ENCODE measurements at regions not wholly inside any gene's neighbourhood (a gene's known extent, or its start where the extent isn't known, plus 50 kb on each side); places are given as distances from the start of the nearest gene placed in this dataset.

DNA sequence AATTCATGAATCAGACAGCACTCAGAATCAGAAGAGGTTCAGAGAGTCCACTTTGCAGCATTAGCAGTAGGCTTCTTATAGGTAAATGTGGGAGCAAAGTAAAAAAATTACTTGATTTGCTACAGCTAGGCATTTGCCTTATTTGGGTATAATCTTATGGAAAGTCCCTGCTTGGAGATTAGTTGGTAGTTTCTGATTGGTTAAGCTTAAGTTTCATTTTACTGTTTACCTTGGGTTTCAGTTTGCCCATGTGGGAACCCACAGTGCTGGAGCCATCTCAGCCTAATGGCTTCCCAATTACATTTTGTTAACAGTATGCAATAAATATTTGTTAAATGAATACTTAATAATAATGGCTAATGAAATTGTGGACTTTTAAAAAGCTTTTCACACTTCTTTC is 311.0 kb upstream of the FLRT2 start:
- DNase-seq (ENCODE audit: extremely low spot score, insufficient read length, low read depth) (no peak), FAIRE-seq (no peak)

- FAIRE-seq: no peak
- DNase-seq (ENCODE audit: extremely low spot score, insufficient read length, low read depth): no peak
Observed at GRCh38 chr14:85221832-85222231, 308.1 kb upstream of the FLRT2 start.

GRCh38 chr14:85222341-85222740 is 307.6 kb upstream of the FLRT2 start:
- no peak for FAIRE-seq
- no peak for DNase-seq (ENCODE audit: extremely low spot score, insufficient read length, low read depth)

- FAIRE-seq (no peak), DNase-seq (ENCODE audit: extremely low spot score, insufficient read length, low read depth) (no peak)
Observed at GRCh38 chr14:85223667-85224066, 306.3 kb upstream of the FLRT2 start.

GRCh38 chr14:85224241-85224640 is 305.7 kb upstream of the FLRT2 start:
- DNase-seq (ENCODE audit: extremely low spot score, insufficient read length, low read depth): no peak
- no peak for FAIRE-seq

- FAIRE-seq (no peak), DNase-seq (ENCODE audit: extremely low spot score, insufficient read length, low read depth) (no peak)
Observed at GRCh38 chr14:85233756-85234155, 296.2 kb upstream of the FLRT2 start.

GRCh38 chr14:85234156-85235025 is 295.6 kb upstream of the FLRT2 start:
- DNase-seq (ENCODE audit: extremely low spot score, insufficient read length, low read depth): no peak

GRCh38 chr14:85235868-85236267 is 294.1 kb upstream of the FLRT2 start:
- DNase-seq (ENCODE audit: extremely low spot score, insufficient read length, low read depth) (no peak), FAIRE-seq (no peak)

More at GRCh38 chr14:85234156-85235025, 295.6 kb upstream of the FLRT2 start:
- no peak for FAIRE-seq

DNA sequence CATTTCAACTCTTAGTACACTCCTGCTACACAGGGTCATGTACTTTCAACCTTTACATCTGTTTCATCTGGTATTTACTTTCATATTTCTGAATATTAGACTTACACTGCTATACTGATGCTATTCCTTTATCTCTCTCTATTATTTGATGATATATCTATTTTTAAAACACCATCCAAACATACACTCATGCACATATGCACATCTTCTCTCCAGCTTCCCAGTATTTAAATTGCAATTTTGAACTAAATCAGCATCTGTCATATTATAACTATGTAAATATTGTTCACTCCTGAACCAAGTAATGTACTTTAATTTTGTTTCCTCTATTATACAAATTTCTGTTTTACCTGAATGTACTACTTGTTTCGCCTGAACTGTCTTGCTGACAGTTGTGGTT is 293.6 kb upstream of the FLRT2 start:
- FAIRE-seq: no peak
- no peak for DNase-seq (ENCODE audit: extremely low spot score, insufficient read length, low read depth)

DNA sequence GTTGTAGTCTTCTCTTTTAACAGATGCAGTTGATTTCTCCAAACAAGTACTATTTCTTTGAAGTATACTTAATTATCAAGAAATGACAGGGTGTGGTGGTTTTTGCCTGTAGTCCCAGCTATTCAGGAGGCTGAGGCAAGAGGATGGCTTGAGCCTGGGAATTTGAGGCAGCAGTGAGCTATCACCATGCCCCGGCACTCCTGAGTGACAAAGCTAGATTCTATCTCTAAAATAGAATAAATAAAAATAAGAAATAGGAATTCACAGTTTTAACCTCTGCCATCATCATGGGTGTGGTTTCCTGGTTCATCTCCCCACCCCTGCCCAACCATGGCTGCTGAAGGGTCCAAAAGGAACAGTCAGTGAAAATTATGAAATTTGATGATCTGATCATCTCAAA is 290.2 kb upstream of the FLRT2 start:
- no peak for FAIRE-seq

GRCh38 chr14:85241022-85241855 is 288.7 kb upstream of the FLRT2 start:
- DNase-seq (ENCODE audit: extremely low spot score, insufficient read length, low read depth) (no peak), FAIRE-seq (no peak)

More for the DNA sequence above, 290.2 kb upstream of the FLRT2 start:
- DNase-seq (ENCODE audit: extremely low spot score, insufficient read length, low read depth): no peak

DNA sequence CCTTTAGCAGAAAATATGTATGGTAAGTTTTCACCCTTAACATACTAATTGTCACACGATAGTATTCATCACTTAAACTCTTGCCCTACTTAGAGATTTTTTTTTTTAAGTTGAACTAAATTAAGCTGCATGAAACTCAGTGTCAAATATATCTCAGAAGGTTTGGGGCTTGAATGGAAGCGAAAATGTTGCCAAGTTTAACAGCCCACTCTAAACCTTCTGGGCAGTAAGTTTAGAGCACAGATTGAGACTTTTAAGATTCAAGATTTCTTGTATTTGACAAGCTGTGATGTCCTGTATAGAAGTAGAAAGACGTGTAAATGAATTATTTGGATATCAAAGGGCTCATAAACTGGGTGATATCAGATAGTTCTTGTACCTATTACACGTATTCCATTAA is 287.3 kb upstream of the FLRT2 start:
- FAIRE-seq: no peak

GRCh38 chr14:85243321-85243720 is 286.6 kb upstream of the FLRT2 start:
- DNase-seq (ENCODE audit: extremely low spot score, insufficient read length, low read depth) (no peak), FAIRE-seq (no peak)

More for the DNA sequence above, 287.3 kb upstream of the FLRT2 start:
- DNase-seq (ENCODE audit: extremely low spot score, insufficient read length, low read depth): no peak

GRCh38 chr14:85247071-85247470 is 282.9 kb upstream of the FLRT2 start:
- DNase-seq (ENCODE audit: extremely low spot score, insufficient read length, low read depth): no peak
- no peak for FAIRE-seq

DNA sequence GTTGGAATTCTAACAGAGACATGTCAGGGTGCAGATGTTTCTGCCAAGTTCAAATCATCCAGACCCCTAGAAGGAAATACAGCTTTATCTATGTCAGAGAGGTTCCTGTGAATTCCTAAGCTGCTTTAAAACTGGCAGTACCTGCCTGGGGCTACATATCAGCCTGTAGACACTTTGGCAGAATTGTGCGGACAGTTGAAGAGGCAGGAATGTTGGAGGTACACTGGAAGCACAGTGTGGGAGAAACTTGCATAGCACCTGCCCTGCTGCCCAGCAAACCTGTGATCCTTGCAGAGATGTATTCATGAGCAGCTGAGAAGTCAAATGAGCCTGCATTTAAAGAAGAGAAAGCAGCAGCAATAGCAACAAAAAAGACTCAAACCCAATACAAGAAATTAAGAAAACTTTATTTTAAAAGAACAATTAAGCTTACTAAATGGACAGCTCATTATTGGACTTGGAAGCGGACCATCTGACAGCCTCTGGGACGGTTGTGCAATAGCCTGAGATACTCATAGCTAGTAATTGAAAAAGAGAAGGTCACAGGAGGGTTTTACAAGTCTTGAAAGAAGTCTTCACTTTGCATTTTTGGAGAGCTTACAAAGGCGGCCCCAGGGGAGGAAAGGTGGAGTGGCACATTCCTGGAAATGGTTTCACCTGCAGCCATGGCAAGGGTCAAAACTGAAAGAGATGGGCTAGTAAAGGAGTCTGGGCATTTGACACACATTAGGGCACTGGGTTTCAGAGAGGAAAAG is 280.9 kb upstream of the FLRT2 start:
- no peak for FAIRE-seq
- DNase-seq (ENCODE audit: extremely low spot score, insufficient read length, low read depth): no peak

- FAIRE-seq: no peak
Observed at GRCh38 chr14:85250414-85251189, 279.3 kb upstream of the FLRT2 start.

DNA sequence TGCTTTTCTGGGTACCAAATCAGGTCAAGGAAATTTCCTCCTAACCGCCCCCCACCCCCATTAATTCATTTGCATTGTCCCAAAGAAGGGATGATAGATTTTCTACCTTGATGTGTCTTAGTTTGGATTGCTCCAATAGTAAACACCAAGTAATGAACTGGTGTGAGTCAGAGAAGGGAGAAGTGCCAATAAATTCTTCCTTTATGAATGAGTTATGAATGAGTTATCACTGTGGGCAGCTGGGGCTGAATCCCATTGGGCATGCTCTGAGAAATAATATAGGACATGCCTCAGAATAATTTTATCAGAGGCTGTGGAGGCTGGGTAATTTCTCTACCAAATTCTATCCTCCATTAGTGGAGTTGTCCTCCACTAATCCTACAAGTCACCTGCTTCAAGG is 277.9 kb upstream of the FLRT2 start:
- DNase-seq (ENCODE audit: extremely low spot score, insufficient read length, low read depth) (no peak), FAIRE-seq (no peak)

More at GRCh38 chr14:85250414-85251189, 279.3 kb upstream of the FLRT2 start:
- DNase-seq (ENCODE audit: extremely low spot score, insufficient read length, low read depth): no peak

- FAIRE-seq (no peak), DNase-seq (ENCODE audit: extremely low spot score, insufficient read length, low read depth) (no peak)
Observed at GRCh38 chr14:85254711-85255110, 275.2 kb upstream of the FLRT2 start.

DNA sequence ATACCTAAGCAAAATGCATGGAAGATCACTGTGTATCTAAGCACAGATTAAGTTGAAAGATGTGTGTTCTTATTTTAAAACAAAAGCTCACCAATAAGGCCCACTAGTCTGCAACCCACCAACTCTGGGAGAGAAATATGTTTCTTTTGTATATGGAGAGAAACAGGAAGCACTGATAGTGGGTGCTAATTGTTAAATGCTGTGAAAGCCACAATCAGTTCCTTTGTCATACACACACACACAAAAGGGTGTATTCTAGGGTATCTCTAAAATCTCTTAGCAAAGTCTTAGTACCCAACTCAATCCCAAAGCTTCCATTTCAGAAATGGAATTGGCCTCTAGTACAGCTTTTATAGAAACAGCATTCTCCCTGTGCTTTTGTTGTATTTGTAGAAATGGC is 272.7 kb upstream of the FLRT2 start:
- DNase-seq (ENCODE audit: extremely low spot score, insufficient read length, low read depth) (no peak), FAIRE-seq (no peak)
